Prostate gland (tissue), 2 donors: ENCODE measurements at regions not wholly inside any gene's neighbourhood (a gene's known extent, or its start where the extent isn't known, plus 50 kb on each side); places are given as distances from the start of the nearest gene placed in this dataset.

ENCODE experiments used
- CTCF ChIP-seq, 4 experiments: fragments of 200-600 bp in 2 of 4; fragments of 450-650 bp in 2 of 4; sonication (generic) in 2 of 4; IDR thresholded peaks; 1 replicate in 3 of 4; 2 replicates in 1 of 4; pipeline ENCODE4 v1.5.1; 2016 to 2019; ENCODE audit warnings: antibody characterized with exemption in 4 of 4, mild to moderate bottlenecking in 2 of 4, moderate library complexity in 2 of 4
- POLR2A ChIP-seq: fragments of 450-650 bp; IDR thresholded peaks from one replicate; pipeline ENCODE4 v1.6.1; 2016; ENCODE audit warnings: antibody characterized with exemption, mild to moderate bottlenecking
- POLR2AphosphoS5 ChIP-seq: sonication (generic); formaldehyde crosslinking; IDR thresholded peaks from one replicate; pipeline ENCODE4 v1.6.1; 2017; ENCODE audit warnings: antibody characterized with exemption

GRCh38 chr10:108624052-108624451 lies 1299.3 kb downstream of the XPNPEP1 start:
- no peak for TF ChIP-seq CTCF (IDR thresholded peaks at IDR 0.05)
- TF ChIP-seq POLR2A, result no peak
- no peak for TF ChIP-seq POLR2AphosphoS5
